Testis (tissue), 2 donors: ENCODE measurements at regions not wholly inside any gene's neighbourhood (a gene's known extent, or its start where the extent isn't known, plus 50 kb on each side); places are given as distances from the start of the nearest gene placed in this dataset.

ENCODE experiments used
- DNase-seq: peaks from one replicate; pipeline ENCODE4 v3.0.0-alpha.2; 2019
- H3K27ac ChIP-seq, 2 donors: fragments of 200-600 bp; sonication (generic); one replicate each; pipeline ENCODE4 v1.5.1; 2019
- H3K27me3 ChIP-seq: fragments of 200-600 bp; sonication (generic); one replicate; pipeline ENCODE4 v1.5.1; 2019
- H3K36me3 ChIP-seq: fragments of 200-600 bp; sonication (generic); one replicate; pipeline ENCODE4 v1.5.1; 2017; ENCODE audit warnings: low read depth; ENCODE audit errors: missing control alignments
- H3K4me1 ChIP-seq: fragments of 200-600 bp; sonication (generic); one replicate; pipeline ENCODE4 v1.5.1; 2019
- H3K4me3 ChIP-seq, 2 donors: fragments of 200-600 bp; sonication (generic); one replicate each; pipeline ENCODE4 v1.5.1; 2017 to 2019
- H3K9me3 ChIP-seq: fragments of 200-600 bp; sonication (generic); one replicate; pipeline ENCODE4 v1.5.1; 2017
- CTCF ChIP-seq, 3 experiments: fragments of 450-650 bp in 2 of 3; fragments of 200-600 bp in 1 of 3; sonication (generic) in 1 of 3; IDR thresholded peaks; one replicate each; pipeline ENCODE4 v1.5.1; 2016 to 2019; ENCODE audit warnings: antibody characterized with exemption in 3 of 3, mild to moderate bottlenecking in 2 of 3, moderate library complexity in 1 of 3
- POLR2A ChIP-seq: fragments of 450-650 bp; IDR thresholded peaks from one replicate; pipeline ENCODE4 v1.6.1; 2017; ENCODE audit warnings: antibody characterized with exemption, mild to moderate bottlenecking, moderate library complexity
- WGBS, 2 donors: methylation state at CpG; one replicate each; pipeline ENCODE4 v1.1.5; 2018; 5-methylcytosine and 5-hydroxymethylcytosine counted together
- intact Hi-C: fragments of 100-400 bp; cut with DNase I; formaldehyde crosslinking; loops from one replicate; pipeline ENCODE4 v1.15.1; 2023; ENCODE audit warnings: low total_unique reads

GRCh38 chr12:90851800-90852718 is 102.9 kb downstream of the CCER1 start:
- H3K27ac ChIP-seq = no peak overlapping the region
- no peak overlapping the region for H3K4me3 ChIP-seq
- TF ChIP-seq POLR2A (no peak), CTCF (IDR thresholded peaks at IDR 0.05) (no peak)
- 79 to 83% methylated on average over 2 of the region's 2 CpGs for WGBS, 2 donors
- no peaks in the 10 kb centered on the region for H3K9me3 ChIP-seq
- H3K36me3 ChIP-seq = no peaks in the 10 kb centered on the region
- H3K4me1 ChIP-seq = no peaks in the 10 kb centered on the region
- no peak for DNase-seq
- intact Hi-C loops = no loop called here
- no peaks in the 10 kb centered on the region for H3K27me3 ChIP-seq

GRCh38 chr12:90842477-90842876 is 112.5 kb downstream of the CCER1 start:
- TF ChIP-seq CTCF (IDR thresholded peaks at IDR 0.05) (no peak), POLR2A (no peak)
- no peaks in the 10 kb centered on the region for H3K27me3 ChIP-seq
- no peaks in the 10 kb centered on the region for H3K9me3 ChIP-seq
- intact Hi-C loops = no loop called here
- no peaks in the 10 kb centered on the region for H3K4me1 ChIP-seq
- H3K36me3 ChIP-seq = no peaks in the 10 kb centered on the region
- H3K4me3 ChIP-seq = no peak overlapping the region
- WGBS, 2 donors = 35 to 51% methylated on average over 4 of the region's 4 CpGs
- no peak for DNase-seq
- H3K27ac ChIP-seq = no peak overlapping the region

GRCh38 chr12:90841336-90841735 is 113.6 kb downstream of the CCER1 start:
- no peaks in the 10 kb centered on the region for H3K36me3 ChIP-seq
- no peak overlapping the region for H3K27ac ChIP-seq
- TF ChIP-seq CTCF (IDR thresholded peaks at IDR 0.05) (no peak), POLR2A (no peak)
- H3K9me3 ChIP-seq = no peaks in the 10 kb centered on the region
- no peak overlapping the region for H3K4me3 ChIP-seq
- no peaks in the 10 kb centered on the region for H3K27me3 ChIP-seq
- H3K4me1 ChIP-seq = no peaks in the 10 kb centered on the region
- no peak for DNase-seq
- intact Hi-C loops = no loop called here

- Histone ChIP-seq H3K36me3 (no peaks in the 10 kb centered on the region), H3K27ac (no peak overlapping the region), H3K4me3 (no peak overlapping the region), H3K4me1 (no peaks in the 10 kb centered on the region), H3K27me3 (no peaks in the 10 kb centered on the region), H3K9me3 (no peaks in the 10 kb centered on the region)
- intact Hi-C loops = no loop called here
- no peak for DNase-seq
- TF ChIP-seq CTCF (IDR thresholded peaks at IDR 0.05) (no peak), POLR2A (no peak)
Measured at GRCh38 chr12:90839346-90839745, 115.6 kb downstream of the CCER1 start.

- Histone ChIP-seq H3K4me1 (no peaks in the 10 kb centered on the region), H3K9me3 (no peaks in the 10 kb centered on the region), H3K27me3 (no peaks in the 10 kb centered on the region), H3K4me3 (no peak overlapping the region), H3K36me3 (no peaks in the 10 kb centered on the region), H3K27ac (no peak overlapping the region)
- WGBS, 2 donors = 59 to 71% methylated on average over 6 of the region's 6 CpGs
- intact Hi-C loops = no loop called here
- peak; percentile 30 for DNase-seq
- TF ChIP-seq CTCF (IDR thresholded peaks at IDR 0.05) (no peak), POLR2A (no peak)
Measured at GRCh38 chr12:90836689-90837088, 118.3 kb downstream of the CCER1 start.
